ENCODE measurements at regions not wholly inside any gene's neighbourhood (a gene's known extent, or its start where the extent isn't known, plus 50 kb on each side); places are given as distances from the start of the nearest gene placed in this dataset.

DNA sequence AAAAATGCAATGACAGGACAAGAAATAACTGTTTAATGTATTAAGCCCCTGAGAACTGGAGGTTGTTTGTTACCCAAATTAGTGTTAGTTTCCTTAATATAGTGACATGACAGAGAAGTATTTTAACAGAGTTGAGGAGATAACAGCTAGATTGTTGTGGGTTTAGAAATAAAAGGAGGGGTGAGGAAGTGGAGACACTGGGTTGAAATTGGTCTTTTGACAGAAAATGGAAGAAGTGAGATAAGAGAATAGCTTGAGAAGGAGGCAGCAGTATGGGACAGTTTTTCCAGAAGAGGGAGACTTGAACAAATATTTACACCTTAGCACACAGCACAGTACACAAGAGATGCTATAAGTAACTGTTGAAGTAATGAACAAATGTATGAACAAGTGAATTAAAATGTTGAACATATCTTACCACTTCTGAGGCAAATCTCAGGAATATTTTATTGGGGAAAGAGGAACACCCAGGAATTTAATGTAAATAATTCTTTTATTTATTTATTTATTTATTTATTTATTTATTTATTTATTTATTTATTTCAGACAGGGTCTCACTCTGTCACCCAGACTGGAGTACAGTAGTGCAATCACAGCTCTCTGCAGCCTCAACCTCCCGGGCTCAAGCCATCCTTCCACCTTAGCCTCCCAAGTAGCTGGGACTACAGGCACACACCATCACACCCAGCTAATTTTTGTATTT, 58.0 kb upstream of the EGFL6 start (continued):
- TF ChIP-seq RFX5 (IDR thresholded peaks at IDR 0.05; ENCODE audit: low read length) (no peak), SMC3 (IDR thresholded peaks at IDR 0.05; ENCODE audit: low read depth, low read length) (no peak), MEF2A (IDR thresholded peaks at IDR 0.05; ENCODE audit: borderline replicate concordance, low read depth) (no peak), RCOR1 (IDR thresholded peaks at IDR 0.05; ENCODE audit: low read length) (no peak), FOXM1 (IDR thresholded peaks at IDR 0.05; ENCODE audit: low read depth) (no peak)
- TF ChIP-seq, protein P1, sequence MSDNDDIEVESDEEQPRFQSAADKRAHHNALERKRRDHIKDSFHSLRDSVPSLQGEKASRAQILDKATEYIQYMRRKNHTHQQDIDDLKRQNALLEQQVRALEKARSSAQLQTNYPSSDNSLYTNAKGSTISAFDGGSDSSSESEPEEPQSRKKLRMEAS (IDR thresholded peaks at IDR 0.05; ENCODE audit: low read depth) = no peak

GRCh38 chrX:13507893-13508292, 61.5 kb upstream of the EGFL6 start:
- Histone ChIP-seq H3K4me3 (ENCODE audit: low read depth in 2 of 2, low read length in 1 of 2) (no peak overlapping the region), H3K9ac (no peak overlapping the region), H3F3A (replicated peaks; ENCODE audit: insufficient read depth) (no peaks in the 10 kb centered on the region), H3K79me2 (ENCODE audit: insufficient read depth) (no peaks in the 10 kb centered on the region), H3K4me2 (no peak overlapping the region), H3K9me2 (no peaks in the 10 kb centered on the region), H3K9me3 (no peaks in the 10 kb centered on the region), H4K20me1 (ENCODE audit: insufficient read depth) (no peaks in the 10 kb centered on the region), H3K27ac (ENCODE audit: low read depth in 2 of 2, low read length in 1 of 2) (no peak overlapping the region), H3K27me3 (ENCODE audit: insufficient read depth) (no peaks in the 10 kb centered on the region; the same call in 1 of the 2 replicates), H3K4me1 (ENCODE audit: control insufficient read depth in 1 of 2, insufficient read depth in 2 of 2, low read depth in 1 of 2, low read length in 1 of 2) (no peaks in the 10 kb centered on the region), H3K36me3 (replicated peaks in 1 of 2; ENCODE audit: control insufficient read depth in 1 of 2, insufficient read depth in 2 of 2, low read length in 1 of 2) (no peaks in the 10 kb centered on the region), H2AFZ (ENCODE audit: low read depth) (no peak overlapping the region)
- CTCF ChIA-PET = interaction anchor here (0.8 to 3.4 kb wide), 13 partner anchors 8 to 561 kb away, joined by 3 to 46 read pairs (median 7); no protein-coding TSS in a partner anchor
- TF ChIP-seq, protein P2, sequence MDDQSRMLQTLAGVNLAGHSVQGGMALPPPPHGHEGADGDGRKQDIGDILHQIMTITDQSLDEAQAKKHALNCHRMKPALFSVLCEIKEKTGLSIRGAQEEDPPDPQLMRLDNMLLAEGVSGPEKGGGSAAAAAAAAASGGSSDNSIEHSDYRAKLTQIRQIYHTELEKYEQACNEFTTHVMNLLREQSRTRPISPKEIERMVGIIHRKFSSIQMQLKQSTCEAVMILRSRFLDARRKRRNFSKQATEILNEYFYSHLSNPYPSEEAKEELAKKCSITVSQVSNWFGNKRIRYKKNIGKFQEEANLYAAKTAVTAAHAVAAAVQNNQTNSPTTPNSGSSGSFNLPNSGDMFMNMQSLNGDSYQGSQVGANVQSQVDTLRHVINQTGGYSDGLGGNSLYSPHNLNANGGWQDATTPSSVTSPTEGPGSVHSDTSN (IDR thresholded peaks at IDR 0.05) = no peak
- DNase-seq = no peak
- 53% methylated on average over 2 of the region's 2 CpGs for WGBS (ENCODE audit: low lambda C conversion rate)
- POLR2A ChIA-PET = no interaction called here

- peak overlapping the region; percentile 29; the same call in 1 of the 2 replicates for H3K4me2 ChIP-seq
- H3K9me2 ChIP-seq = no peaks in the 10 kb centered on the region
- no peaks in the 10 kb centered on the region for H3K79me2 ChIP-seq (ENCODE audit: insufficient read depth)
- no peak overlapping the region for H3K27ac ChIP-seq (ENCODE audit: low read depth in 2 of 2, low read length in 1 of 2)
- WGBS (ENCODE audit: low lambda C conversion rate) = 0% methylated on average over 5 of the region's 5 CpGs
- no peaks in the 10 kb centered on the region; the same call in 1 of the 2 replicates for H3K27me3 ChIP-seq (ENCODE audit: insufficient read depth)
- no peaks in the 10 kb centered on the region for H3F3A ChIP-seq (replicated peaks; ENCODE audit: insufficient read depth)
- no peak overlapping the region for H3K9ac ChIP-seq
- no peaks in the 10 kb centered on the region for H3K9me3 ChIP-seq
- H3K4me3 ChIP-seq (ENCODE audit: low read depth in 2 of 2, low read length in 1 of 2) = peak overlapping the region in 1 of 2 experiments; percentile 9; a peak in 1 of 4 replicates
- ChIA-PET POLR2A (no interaction called here), CTCF (interaction anchor here (0.5 to 3.4 kb wide), 39 partner anchors 8 to 560 kb away, joined by 3 to 46 read pairs (median 3); partner anchors contain the start of genes GEMIN8, OFD1, TCEANC and TRAPPC2)
- TF ChIP-seq CTCF (IDR thresholded peaks at IDR 0.05) (peak; percentile 94), YY1 (IDR thresholded peaks at IDR 0.05; ENCODE audit: low read depth) (no peak), RAD21 (IDR thresholded peaks at IDR 0.05; ENCODE audit: low read length) (peak; percentile 92), SMC3 (IDR thresholded peaks at IDR 0.05; ENCODE audit: low read depth, low read length) (peak; percentile 76)
- no peaks in the 10 kb centered on the region for H3K36me3 ChIP-seq (replicated peaks in 1 of 2; ENCODE audit: control insufficient read depth in 1 of 2, insufficient read depth in 2 of 2, low read length in 1 of 2)
- peak overlapping the region; percentile 79 for H2AFZ ChIP-seq (ENCODE audit: low read depth)
- no peaks in the 10 kb centered on the region for H3K4me1 ChIP-seq (ENCODE audit: control insufficient read depth in 1 of 2, insufficient read depth in 2 of 2, low read depth in 1 of 2, low read length in 1 of 2)
- no peaks in the 10 kb centered on the region for H4K20me1 ChIP-seq (ENCODE audit: insufficient read depth)
- peak; percentile 62 for DNase-seq
These were observed 62.8 kb upstream of the EGFL6 start for GRCh38 chrX:13506574-13506973.
